ENCODE measurements at regions not wholly inside any gene's neighbourhood (a gene's known extent, or its start where the extent isn't known, plus 50 kb on each side); places are given as distances from the start of the nearest gene placed in this dataset.
"Not testable (repeated sequence)": the region's sequence is repeated elsewhere in the genome, so short reads cannot be mapped to it uniquely, and the experiment has no call there.

DNA sequence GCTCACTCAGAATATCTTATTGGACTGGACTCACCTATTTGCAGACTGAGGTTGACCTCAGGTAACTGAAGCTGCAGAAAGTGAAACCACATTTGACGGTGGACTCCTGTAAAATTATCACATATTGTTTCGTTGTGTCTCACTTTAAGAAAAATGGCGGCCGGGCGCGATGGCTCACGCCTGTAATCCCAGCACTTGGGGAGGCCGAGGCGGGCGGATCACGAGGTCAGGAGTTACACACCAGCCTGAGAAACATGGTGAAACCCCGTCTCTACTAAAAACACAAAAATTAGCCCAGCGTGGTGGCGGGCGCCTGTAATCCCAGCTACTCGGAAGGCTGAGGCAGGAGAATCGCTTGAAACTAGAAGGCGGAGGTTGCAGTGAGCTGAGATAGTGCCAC lies 209.0 kb upstream of the NFIA start:
- H2BK120ac ChIP-seq (replicated peaks; ENCODE audit: low read depth, low read length); H3K27ac ChIP-seq (ENCODE audit: low read depth, low read length); H3K79me2 ChIP-seq (ENCODE audit: control insufficient read depth in 1 of 2, insufficient read depth in 2 of 2, low read length in 2 of 2); H4K5ac ChIP-seq (ENCODE audit: insufficient read length, low read depth, low read length); H3K36me3 ChIP-seq (ENCODE audit: control insufficient read depth in 2 of 4, insufficient read depth in 4 of 4, low read length in 3 of 4); H2BK15ac ChIP-seq (ENCODE audit: low read length); H2BK20ac ChIP-seq (ENCODE audit: low read length); H4K91ac ChIP-seq (replicated peaks; ENCODE audit: insufficient read length, low read length); H3K4ac ChIP-seq (replicated peaks; ENCODE audit: insufficient read length, low read depth, low read length); H3K79me1 ChIP-seq (ENCODE audit: low read depth, low read length); H3K27me3 ChIP-seq (replicated peaks in 1 of 4; ENCODE audit: control insufficient read depth in 3 of 4, extremely low read depth in 1 of 4, insufficient read depth in 3 of 4, low read length in 3 of 4); FAIRE-seq; H4K8ac ChIP-seq (ENCODE audit: extremely low read depth, insufficient read depth, low read length); DNase-seq (ENCODE audit: low read depth in 1 of 2, low spot score in 2 of 2); H3K23me2 ChIP-seq (ENCODE audit: low read depth, low read length); POLR2A ChIA-PET (ENCODE audit: partially characterized antibody); H2AK5ac ChIP-seq (ENCODE audit: low read depth, low read length); H3K14ac ChIP-seq (ENCODE audit: insufficient read length); H2BK5ac ChIP-seq (ENCODE audit: low read depth, low read length); H3K23ac ChIP-seq (ENCODE audit: insufficient read length); H3K4me2 ChIP-seq (ENCODE audit: insufficient read depth in 1 of 2, low read depth in 2 of 2, low read length in 2 of 2); CTCF ChIA-PET (ENCODE audit: partially characterized antibody); H3K9ac ChIP-seq (replicated peaks in 1 of 4; ENCODE audit: extremely low read depth in 1 of 4, low read depth in 3 of 4, low read length in 3 of 4); H4K20me1 ChIP-seq (replicated peaks in 1 of 2; ENCODE audit: control insufficient read depth in 1 of 2, insufficient read depth in 2 of 2, low read length in 2 of 2); H3K9me3 ChIP-seq (ENCODE audit: insufficient read depth in 2 of 2, low read depth in 1 of 2, low read length in 1 of 2); H3K4me3 ChIP-seq (ENCODE audit: extremely low read depth in 1 of 4, insufficient read depth in 2 of 4, low read depth in 3 of 4, low read length in 4 of 4); H2AFZ ChIP-seq (ENCODE audit: low read length); H2BK12ac ChIP-seq (ENCODE audit: low read depth, low read length); H3K56ac ChIP-seq (replicated peaks; ENCODE audit: insufficient read length, low read depth, low read length); H3K18ac ChIP-seq (ENCODE audit: extremely low read depth, low read length): not testable (repeated sequence)
- 91% methylated on average over 18 of the region's 18 CpGs; no CpG with 5 or more reads in 1 of the 2 experiments for WGBS, 2 experiments (ENCODE audit: extremely low coverage in 1 of 2, insufficient coverage in 1 of 2, insufficient read length in 1 of 2, insufficient replicate concordance in 2 of 2, low coverage in 1 of 2, low lambda C conversion rate in 2 of 2, missing lambda C conversion rate in 1 of 2)
- H3K4me1 ChIP-seq (replicated peaks in 1 of 4; ENCODE audit: control insufficient read depth in 3 of 4, insufficient read depth in 4 of 4, low read length in 3 of 4): peaks cover 0 to 11% (median 2%) of the 10 kb centered on the region in 4 experiments; a peak in 5 of 7 replicates
